GM10248 (cell line): ENCODE measurements at regions not wholly inside any gene's neighbourhood (a gene's known extent, or its start where the extent isn't known, plus 50 kb on each side); places are given as distances from the start of the nearest gene placed in this dataset.
A peak's percentile ranks its signal among the peaks of the same experiment; 100 is the strongest.

ENCODE experiments used
- CTCF ChIA-PET: fragments of 300-600 bp; sonication (Branson Sonifier 250); formaldehyde crosslinking; extraction: SDS; loops from one replicate; lab custom pipeline; 2021; ENCODE audit warnings: antibody characterized with exemption; lab: Yijun Ruan, JAX
- POLR2A ChIA-PET: fragments of 350-650 bp; sonication (Branson Sonifier 250); formaldehyde crosslinking; extraction: SDS; loops from one replicate; lab custom pipeline; 2020; ENCODE audit warnings: antibody characterized with exemption; lab: Yijun Ruan, JAX
- DNase-seq: peaks from one replicate; pipeline ENCODE4 v3.0.0; 2012; ENCODE audit errors: extremely low spot score
- CTCF ChIP-seq: IDR thresholded peaks from 2 replicates; pipeline ENCODE4 v1.5.1; 2012; ENCODE audit warnings: mild to moderate bottlenecking, low read depth; ENCODE audit errors: extremely low read depth, missing control alignments, control extremely low read depth

- CTCF ChIA-PET = no interaction called here
- POLR2A ChIA-PET = no interaction called here
- no peak for DNase-seq
- no peak for TF ChIP-seq CTCF
These were observed 391.9 kb downstream of the TMEM182 start for GRCh38 chr2:103153580-103154284.

GRCh38 chr2:103155308-103155707 is 393.5 kb downstream of the TMEM182 start:
- DNase-seq = no peak
- POLR2A ChIA-PET = no interaction called here
- no peak for TF ChIP-seq CTCF
- CTCF ChIA-PET = no interaction called here

DNA sequence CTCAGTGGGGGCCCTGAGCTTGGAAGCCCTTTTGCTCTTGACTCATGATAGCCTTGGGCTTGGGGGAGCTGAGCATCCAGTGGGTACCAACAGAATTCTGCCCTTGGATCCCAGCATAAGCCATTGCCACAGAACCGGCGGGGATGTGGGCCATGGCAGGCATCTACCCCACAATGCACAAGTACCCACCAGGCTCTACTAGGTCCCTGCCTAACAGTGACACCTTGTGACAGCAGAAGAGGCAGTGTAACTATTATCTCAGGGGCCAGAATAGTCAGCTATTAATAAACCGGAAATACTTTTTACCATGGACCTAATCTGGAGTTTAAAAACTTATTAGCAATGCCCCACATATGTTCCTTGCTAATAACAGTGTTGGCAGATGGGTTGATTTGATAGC is 397.2 kb downstream of the TMEM182 start:
- ChIA-PET POLR2A (no interaction called here), CTCF (interaction anchor here (1.1 to 1.9 kb wide), 2 partner anchors 17 to 318 kb away, joined by 3 to 10 read pairs; no protein-coding TSS in a partner anchor)
- no peak for DNase-seq
- no peak for TF ChIP-seq CTCF

DNA sequence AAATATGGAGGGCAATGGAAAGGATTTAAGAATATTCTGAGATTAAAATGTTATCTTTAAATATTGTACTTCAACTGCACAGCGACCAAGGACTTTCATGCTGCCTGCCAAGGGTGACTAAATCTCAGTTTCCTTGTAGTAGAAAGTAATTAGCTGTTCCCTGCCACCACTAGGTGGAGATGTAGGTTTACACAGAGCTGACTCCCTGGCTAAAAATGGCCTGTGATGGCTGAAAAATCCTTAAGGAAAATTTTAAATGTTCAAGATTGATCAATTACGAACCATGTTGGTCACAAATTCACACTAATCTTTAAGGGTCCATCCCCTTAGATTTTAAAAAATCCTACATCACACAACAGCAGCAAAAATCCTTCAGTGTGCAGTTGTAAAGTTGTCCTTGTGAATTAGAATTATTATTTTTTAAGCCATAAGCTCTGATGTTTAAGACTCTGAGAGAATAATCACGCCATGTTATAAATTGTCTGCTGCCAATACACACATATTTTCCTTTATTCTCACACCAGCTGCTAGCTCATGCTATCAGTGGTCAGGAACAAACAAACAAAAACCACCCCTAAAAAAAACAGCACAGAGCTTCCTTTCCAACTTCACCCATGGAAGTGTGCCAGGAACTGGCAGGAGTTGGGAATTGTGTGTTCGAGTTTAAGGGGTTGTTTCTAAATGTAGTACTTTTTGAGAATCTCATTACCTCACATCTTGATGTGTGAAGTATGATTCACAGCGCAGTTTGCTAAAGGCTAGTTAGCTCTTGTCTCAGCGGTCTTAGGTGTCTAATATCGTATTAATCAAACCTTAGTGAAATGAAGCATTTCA is 399.8 kb downstream of the TMEM182 start:
- peak; percentile 76 for TF ChIP-seq CTCF
- peak; percentile 40 for DNase-seq
- CTCF ChIA-PET = interaction anchor here (0.6 to 2.5 kb wide), 28 partner anchors 8 to 1783 kb away, joined by 3 to 31 read pairs (median 4); no protein-coding TSS in a partner anchor
- POLR2A ChIA-PET = no interaction called here

DNA sequence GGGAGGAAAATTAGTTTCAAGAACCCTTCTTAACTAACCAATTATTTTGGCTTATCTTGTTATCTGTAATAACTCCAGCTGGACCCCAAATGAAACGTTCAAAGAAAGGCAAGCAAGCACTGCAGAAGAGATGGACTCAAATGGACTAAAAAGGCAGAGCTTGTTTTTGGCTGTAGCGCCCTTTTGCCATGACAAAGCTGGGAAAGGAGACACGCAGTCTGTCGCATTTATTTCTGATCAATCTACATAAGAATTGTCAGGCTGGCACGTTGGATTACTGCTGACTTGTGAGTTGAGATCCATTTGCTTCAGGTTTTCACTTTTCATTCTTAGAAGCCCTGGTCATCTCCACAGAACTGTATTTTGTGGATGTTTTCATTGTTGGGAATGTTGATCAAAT is 402.9 kb downstream of the TMEM182 start:
- CTCF ChIA-PET = interaction anchor here (1.0 kb wide), 1 partner anchor 1685 kb away, joined by 3 read pairs; no protein-coding TSS in a partner anchor
- DNase-seq = no peak
- no peak for TF ChIP-seq CTCF
- POLR2A ChIA-PET = no interaction called here

DNA sequence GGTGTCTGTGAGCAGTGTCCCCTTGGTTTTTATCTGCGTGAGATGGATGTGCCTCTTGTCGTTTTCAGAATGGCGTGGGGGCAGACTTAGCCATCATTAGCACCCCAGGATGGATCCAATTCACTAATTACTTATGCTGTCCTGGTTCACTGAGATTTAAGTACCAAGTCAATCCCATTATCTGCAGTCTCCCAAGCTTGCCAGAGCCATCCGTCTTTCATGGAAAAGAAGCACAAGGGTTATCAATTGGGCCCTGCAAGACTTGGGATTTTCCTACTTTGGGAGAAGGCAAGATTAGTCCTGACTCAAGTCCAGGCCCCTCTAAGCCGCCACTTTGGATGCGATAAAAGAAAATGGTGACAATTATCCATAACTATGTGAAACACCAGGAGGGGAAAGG is 404.0 kb downstream of the TMEM182 start:
- no peak for TF ChIP-seq CTCF
- ChIA-PET CTCF (no interaction called here), POLR2A (no interaction called here)
- no peak for DNase-seq
